H1 (cell line): ENCODE measurements at regions not wholly inside any gene's neighbourhood (a gene's known extent, or its start where the extent isn't known, plus 50 kb on each side); places are given as distances from the start of the nearest gene placed in this dataset.

ENCODE experiments used
- CTCF ChIA-PET: fragments of 300-600 bp; sonication (Branson Sonifier 250); formaldehyde crosslinking; loops from one replicate; lab custom pipeline; 2021; ENCODE audit not compliant: partially characterized antibody; lab: Charles Lee
- POLR2A ChIA-PET: fragments of 300-600 bp; sonication (Branson Sonifier 250); formaldehyde crosslinking; loops from one replicate; lab custom pipeline; 2021; ENCODE audit warnings: inconsistent platforms; ENCODE audit not compliant: partially characterized antibody; lab: Charles Lee
- DNase-seq, 2 experiments: peaks; one replicate each; pipeline versions ENCODE4 v3.0.0 to v3.0.0-alpha.2; 2010 to 2022; ENCODE audit warnings: low spot score in 2 of 2, low read depth in 1 of 2, mixed read lengths in 1 of 2
- FAIRE-seq: peaks from 2 replicates; lab custom pipeline; 2011; peaks lifted over from hg19 to GRCh38; lab: Jason Lieb, UNC
- H2AFZ ChIP-seq: 2 replicates; pipeline ENCODE4 v1.8.1; 2012; ENCODE audit warnings: low read length, inconsistent platforms
- H2AK5ac ChIP-seq: 2 replicates; pipeline ENCODE4 v1.6.1; 2013; ENCODE audit warnings: low read depth, low read length
- H2BK120ac ChIP-seq: replicated peaks from 2 replicates; pipeline ENCODE3; 2013; ENCODE audit warnings: low read depth, low read length, inconsistent platforms
- H2BK12ac ChIP-seq: 2 replicates; pipeline ENCODE4 v1.6.1; 2013; ENCODE audit warnings: low read depth, low read length
- H2BK15ac ChIP-seq: 2 replicates; pipeline ENCODE4 v1.6.1; 2013; ENCODE audit warnings: low read length
- H2BK20ac ChIP-seq: 2 replicates; pipeline ENCODE4 v1.6.1; 2013; ENCODE audit warnings: low read length
- H2BK5ac ChIP-seq: 2 replicates; pipeline ENCODE4 v1.6.1; 2013; ENCODE audit warnings: low read depth, low read length
- H3K14ac ChIP-seq: 2 replicates; pipeline ENCODE4 v1.6.1; 2013; ENCODE audit warnings: inconsistent platforms; ENCODE audit not compliant: insufficient read length
- H3K18ac ChIP-seq: 2 replicates; pipeline ENCODE4 v1.6.1; 2013; ENCODE audit warnings: low read length; ENCODE audit errors: extremely low read depth
- H3K23ac ChIP-seq: 2 replicates; pipeline ENCODE4 v1.6.1; 2013; ENCODE audit warnings: inconsistent platforms; ENCODE audit not compliant: insufficient read length
- H3K23me2 ChIP-seq: 2 replicates; pipeline ENCODE4 v1.6.1; 2013; ENCODE audit warnings: low read depth, low read length
- H3K27ac ChIP-seq: 2 replicates; pipeline ENCODE4 v1.6.1; 2011; ENCODE audit warnings: low read depth, low read length, inconsistent platforms
- H3K27me3 ChIP-seq, 4 experiments: replicated peaks in 1 of 4; 1 replicate in 1 of 4; 2 replicates in 3 of 4; pipeline versions ENCODE4 v1.6.1 to v1.8.1; 2011 to 2013; ENCODE audit warnings: low read length in 3 of 4, mild to moderate bottlenecking in 3 of 4, inconsistent platforms in 2 of 4, mixed read lengths in 2 of 4, moderate library complexity in 1 of 4; ENCODE audit not compliant: control insufficient read depth in 3 of 4, insufficient read depth in 3 of 4; ENCODE audit errors: extremely low read depth in 1 of 4
- H3K36me3 ChIP-seq, 4 experiments: 2 replicates each; pipeline versions ENCODE4 v1.6.1 to v1.8.1; 2011 to 2013; ENCODE audit warnings: mild to moderate bottlenecking in 4 of 4, low read length in 3 of 4, moderate library complexity in 2 of 4, control low read depth in 1 of 4, inconsistent platforms in 1 of 4; ENCODE audit not compliant: insufficient read depth in 4 of 4, control insufficient read depth in 2 of 4
- H3K4ac ChIP-seq: replicated peaks from 2 replicates; pipeline ENCODE3; 2013; ENCODE audit warnings: low read length, low read depth, mixed read lengths, inconsistent platforms; ENCODE audit not compliant: insufficient read length
- H3K4me1 ChIP-seq, 4 experiments: replicated peaks in 1 of 4; 1 replicate in 1 of 4; 2 replicates in 3 of 4; pipeline versions ENCODE4 v1.6.1 to v1.8.1; 2011 to 2013; ENCODE audit warnings: low read length in 3 of 4, inconsistent platforms in 2 of 4, mixed read lengths in 1 of 4; ENCODE audit not compliant: insufficient read depth in 4 of 4, control insufficient read depth in 3 of 4
- H3K4me2 ChIP-seq, 2 experiments: 2 replicates each; pipeline versions ENCODE4 v1.6.1 to v1.8.1; 2011 to 2013; ENCODE audit warnings: low read depth in 2 of 2, low read length in 2 of 2, control low read depth in 1 of 2, inconsistent platforms in 1 of 2, mild to moderate bottlenecking in 1 of 2; ENCODE audit not compliant: insufficient read depth in 1 of 2
- H3K4me3 ChIP-seq, 4 experiments: fragments of 200-600, 300-600 bp in 1 of 4; sonication (generic), shearing (Covaris generic), sonication (Bioruptor Twin) in 1 of 4; 2 replicates each; pipeline versions ENCODE4 v1.5.1 to v1.8.1; 2011 to 2016; ENCODE audit warnings: low read length in 4 of 4, low read depth in 3 of 4, control low read depth in 2 of 4, inconsistent platforms in 2 of 4, mild to moderate bottlenecking in 2 of 4, mixed read lengths in 1 of 4, moderate library complexity in 1 of 4; ENCODE audit not compliant: insufficient read depth in 2 of 4; ENCODE audit errors: extremely low read depth in 1 of 4
- H3K56ac ChIP-seq: replicated peaks from 2 replicates; pipeline ENCODE3; 2013; ENCODE audit warnings: low read depth, mild to moderate bottlenecking, mixed read lengths, low read length, inconsistent platforms; ENCODE audit not compliant: insufficient read length
- H3K79me1 ChIP-seq: 2 replicates; pipeline ENCODE4 v1.6.1; 2013; ENCODE audit warnings: low read depth, low read length, control low read depth
- H3K79me2 ChIP-seq, 2 experiments: 2 replicates each; pipeline versions ENCODE4 v1.6.1 to v1.8.1; 2012 to 2013; ENCODE audit warnings: low read length in 2 of 2, mild to moderate bottlenecking in 2 of 2, inconsistent platforms in 1 of 2; ENCODE audit not compliant: insufficient read depth in 2 of 2, control insufficient read depth in 1 of 2
- H3K9ac ChIP-seq, 4 experiments: replicated peaks in 1 of 4; 1 replicate in 1 of 4; 2 replicates in 3 of 4; pipeline versions ENCODE4 v1.6.1 to v1.8.1; 2011 to 2013; ENCODE audit warnings: low read depth in 3 of 4, low read length in 3 of 4, control low read depth in 2 of 4, mild to moderate bottlenecking in 2 of 4, moderate library complexity in 2 of 4, inconsistent platforms in 1 of 4; ENCODE audit errors: extremely low read depth in 1 of 4
- H3K9me3 ChIP-seq, 2 experiments: 2 replicates each; pipeline versions ENCODE4 v1.6.1 to v1.8.1; 2012 to 2013; ENCODE audit warnings: mild to moderate bottlenecking in 2 of 2, moderate library complexity in 2 of 2, control low read depth in 1 of 2, inconsistent platforms in 1 of 2, low read depth in 1 of 2, low read length in 1 of 2, mixed read lengths in 1 of 2; ENCODE audit not compliant: insufficient read depth in 2 of 2
- H4K20me1 ChIP-seq, 2 experiments: replicated peaks in 1 of 2; 2 replicates each; pipeline versions ENCODE3 to v1.8.1; 2011 to 2013; ENCODE audit warnings: inconsistent platforms in 2 of 2, low read length in 2 of 2, mild to moderate bottlenecking in 1 of 2; ENCODE audit not compliant: insufficient read depth in 2 of 2, control insufficient read depth in 1 of 2
- H4K5ac ChIP-seq: 2 replicates; pipeline ENCODE4 v1.6.1; 2013; ENCODE audit warnings: low read length, low read depth, mixed read lengths, inconsistent platforms; ENCODE audit not compliant: insufficient read length
- H4K8ac ChIP-seq: 2 replicates; pipeline ENCODE4 v1.8.0; 2013; ENCODE audit warnings: mild to moderate bottlenecking, moderate library complexity, low read length, inconsistent platforms; ENCODE audit not compliant: insufficient read depth; ENCODE audit errors: extremely low read depth
- H4K91ac ChIP-seq: replicated peaks from 2 replicates; pipeline ENCODE3; 2013; ENCODE audit warnings: low read length, mixed read lengths, inconsistent platforms; ENCODE audit not compliant: insufficient read length
- CHD2 ChIP-seq: IDR thresholded peaks from 2 replicates; pipeline ENCODE4 v1.6.1; 2012; ENCODE audit warnings: low read length, improper control_type of control experiment
- GABPA ChIP-seq: IDR thresholded peaks from 2 replicates; pipeline ENCODE4 v1.6.1; 2011; ENCODE audit warnings: mild to moderate bottlenecking, low read length, moderate library complexity, borderline replicate concordance; ENCODE audit not compliant: insufficient read depth
- GTF2F1 ChIP-seq: IDR thresholded peaks from 2 replicates; pipeline ENCODE4 v1.6.1; 2012; ENCODE audit warnings: low read depth, low read length, improper control_type of control experiment, borderline replicate concordance
- SAP30 ChIP-seq: fragments of 300-600 bp; sonication (generic); IDR thresholded peaks from 2 replicates; pipeline ENCODE4 v1.7.1; 2012; ENCODE audit warnings: low read length, moderate library complexity, mild to moderate bottlenecking, inconsistent platforms; ENCODE audit not compliant: insufficient read depth, insufficient replicate concordance
- WGBS, 2 experiments: shearing (Covaris generic) in 1 of 2; methylation state at CpG; one replicate each; pipeline versions ENCODE4 v1.1.6 to v1.1.7; 2013 to 2015; ENCODE audit warnings: low lambda C conversion rate in 2 of 2, mixed read lengths in 2 of 2, inconsistent platforms in 1 of 2, low coverage in 1 of 2, missing lambda C conversion rate in 1 of 2; ENCODE audit not compliant: insufficient replicate concordance in 2 of 2, insufficient coverage in 1 of 2, insufficient read length in 1 of 2; ENCODE audit errors: extremely low coverage in 1 of 2, missing lambda C conversion rate in 1 of 2; 5-methylcytosine and 5-hydroxymethylcytosine counted together

DNA sequence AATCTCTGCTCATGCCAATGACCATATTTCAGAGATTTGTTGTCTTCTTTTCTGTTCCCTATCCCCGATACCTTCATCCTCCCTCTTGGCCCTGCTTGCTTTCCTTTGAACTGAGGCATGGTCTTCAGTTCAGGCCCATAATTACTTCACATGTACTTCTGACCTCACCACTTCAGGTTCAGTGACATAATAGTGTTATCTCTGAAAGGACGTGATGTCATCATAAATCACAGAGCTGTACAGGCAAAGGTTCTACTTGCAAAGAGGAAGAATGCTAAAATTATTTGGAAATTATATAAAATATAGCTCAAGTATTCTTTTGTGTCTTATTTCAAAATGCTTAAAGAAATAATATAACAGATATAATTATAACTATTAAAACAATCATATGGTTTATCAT is 230.3 kb upstream of the ESRRG start:
- H3K18ac ChIP-seq: no peak overlapping the region
- no peak overlapping the region for H3K14ac ChIP-seq
- H2BK15ac ChIP-seq: no peak overlapping the region
- ChIA-PET POLR2A (no interaction called here), CTCF (interaction anchor here (1.3 kb wide), 1 partner anchor 13 kb away, joined by 3 read pairs; no protein-coding TSS in a partner anchor)
- WGBS, 2 experiments: 91% methylated on average over 2 of the region's 2 CpGs; no CpG with 5 or more reads in 1 of the 2 experiments
- H3K27me3 ChIP-seq: no peaks in the 10 kb centered on the region
- no peak overlapping the region for H3K9ac ChIP-seq
- no peak for DNase-seq
- H3K27ac ChIP-seq: no peak overlapping the region
- H3K56ac ChIP-seq: no peak overlapping the region
- TF ChIP-seq GTF2F1 (no peak), CHD2 (no peak), GABPA (no peak), SAP30 (no peak)
- FAIRE-seq: no peak
- H3K23me2 ChIP-seq: no peaks in the 10 kb centered on the region
- H4K8ac ChIP-seq: no peak overlapping the region
- no peak overlapping the region for H4K5ac ChIP-seq
- H3K4me2 ChIP-seq: no peak overlapping the region
- H3K4me1 ChIP-seq: peaks cover 1 to 5% (median 3%) of the 10 kb centered on the region in 4 experiments; a peak in 3 of 7 replicates
- no peaks in the 10 kb centered on the region for H3K9me3 ChIP-seq
- no peak overlapping the region for H4K91ac ChIP-seq
- H2BK20ac ChIP-seq: no peak overlapping the region
- H2AK5ac ChIP-seq: no peak overlapping the region
- H3K79me1 ChIP-seq: no peaks in the 10 kb centered on the region
- H3K4me3 ChIP-seq: no peak overlapping the region
- H3K79me2 ChIP-seq: no peaks in the 10 kb centered on the region
- no peaks in the 10 kb centered on the region for H3K36me3 ChIP-seq
- H2BK120ac ChIP-seq: no peak overlapping the region
- H4K20me1 ChIP-seq: no peaks in the 10 kb centered on the region
- no peak overlapping the region for H3K23ac ChIP-seq
- H2AFZ ChIP-seq: no peak overlapping the region
- H3K4ac ChIP-seq: no peak overlapping the region
- no peak overlapping the region for H2BK12ac ChIP-seq
- no peak overlapping the region for H2BK5ac ChIP-seq
